Right lobe of liver (tissue), 6 donors: ENCODE measurements at regions not wholly inside any gene's neighbourhood (a gene's known extent, or its start where the extent isn't known, plus 50 kb on each side); places are given as distances from the start of the nearest gene placed in this dataset.

Experiments
- ATAC-seq, 4 donors: fragments of 200-7000 bp; cut with Tn5 transposase; one replicate each; pipeline ENCODE4 v1.9.1; 2020; ENCODE audit warnings: mild to moderate bottlenecking in 4 of 4, moderate library complexity in 4 of 4
- DNase-seq, 3 donors: peaks; one replicate each; pipeline ENCODE4 v3.0.0-alpha.2; 2020
- H3K27ac ChIP-seq, 3 donors: fragments of 200-600 bp; one replicate each; pipeline ENCODE4 v1.8.0; 2022
- H3K27me3 ChIP-seq, 2 donors: fragments of 200-600 bp; one replicate each; pipeline ENCODE4 v1.8.0; 2022
- H3K36me3 ChIP-seq, 4 donors: fragments of 200-600 bp; sonication (generic) in 1 of 4; one replicate each; pipeline versions ENCODE4 v1.5.1 to v1.8.0; 2017 to 2022; ENCODE audit warnings: control low read depth in 1 of 4
- H3K4me1 ChIP-seq, 4 donors: fragments of 200-600 bp; sonication (generic) in 1 of 4; one replicate each; pipeline versions ENCODE4 v1.5.1 to v1.8.0; 2017 to 2022; ENCODE audit warnings: control low read depth in 1 of 4
- H3K4me3 ChIP-seq, 3 donors: fragments of 200-600 bp; one replicate each; pipeline ENCODE4 v1.8.0; 2022
- H3K9me3 ChIP-seq, 4 donors: fragments of 200-600 bp; sonication (generic) in 1 of 4; one replicate each; pipeline versions ENCODE4 v1.5.1 to v1.8.0; 2017 to 2022; ENCODE audit warnings: control low read depth in 1 of 4
- CTCF ChIP-seq, 4 donors: fragments of 200-600 bp in 3 of 4; fragments of 450-650 bp in 1 of 4; IDR thresholded peaks; one replicate each; pipeline versions ENCODE4 v1.5.1 to v1.8.0; 2016 to 2022; ENCODE audit warnings: antibody characterized with exemption in 4 of 4, mild to moderate bottlenecking in 2 of 4
- POLR2A ChIP-seq: fragments of 450-650 bp; IDR thresholded peaks from one replicate; pipeline ENCODE4 v1.6.1; 2017; ENCODE audit warnings: antibody characterized with exemption, mild to moderate bottlenecking
- WGBS: methylation state at CpG from one replicate; pipeline ENCODE4 v1.1.6; 2018; ENCODE audit warnings: low coverage, low lambda C conversion rate; ENCODE audit not compliant: insufficient coverage; ENCODE audit errors: missing lambda C conversion rate; 5-methylcytosine and 5-hydroxymethylcytosine counted together
- intact Hi-C, 2 donors: fragments of 100-400 bp; cut with DNase I; formaldehyde crosslinking; loops; one replicate each; pipeline versions ENCODE4 v1.11.2 to v1.14.1; 2022
- donor health status: DM: no; HTN: yes; CAD: no.
- donor health status: DM: no; HTN: no; CAD: no.
- donor health status: DM: no; HTN: no; CAD: no.
- donor health status: DM: no; HTN: yes; CAD: no.
- donor health status: DM: no; HTN: yes; CAD: no.

- no peaks in the 10 kb centered on the region for H3K36me3 ChIP-seq
- H3K4me3 ChIP-seq = no peak overlapping the region
- H3K4me1 ChIP-seq = no peaks in the 10 kb centered on the region
- H3K27me3 ChIP-seq = no peaks in the 10 kb centered on the region
- H3K9me3 ChIP-seq = no peaks in the 10 kb centered on the region
- DNase-seq = no peak
- no peak overlapping the region for H3K27ac ChIP-seq
- no CpG with 5 or more reads among the region's 1 CpG for WGBS
- intact Hi-C loops = no loop called here
- TF ChIP-seq CTCF (IDR thresholded peaks at IDR 0.05) (no peak), POLR2A (no peak)
- no peak for ATAC-seq
Observed at GRCh38 chr2:56121995-56122394, 61.8 kb upstream of the CCDC85A start.

GRCh38 chr2:56123538-56123937 is 60.3 kb upstream of the CCDC85A start:
- ATAC-seq = no peak
- WGBS = 60% methylated on average over 1 of the region's 1 CpG

GRCh38 chr2:56127010-56127409 is 56.8 kb upstream of the CCDC85A start:
- no peak for TF ChIP-seq POLR2A
- no peak for TF ChIP-seq CTCF (IDR thresholded peaks at IDR 0.05)
- no peak for DNase-seq
- intact Hi-C loops = no loop called here
- ATAC-seq = no peak
- H3K4me1 ChIP-seq = no peaks in the 10 kb centered on the region
- WGBS = 60% methylated on average over 1 of the region's 1 CpG
- no peak overlapping the region for H3K4me3 ChIP-seq
- no peaks in the 10 kb centered on the region for H3K9me3 ChIP-seq
- no peak overlapping the region for H3K27ac ChIP-seq
- H3K27me3 ChIP-seq = no peaks in the 10 kb centered on the region
- H3K36me3 ChIP-seq = no peaks in the 10 kb centered on the region

More at GRCh38 chr2:56123538-56123937, 60.3 kb upstream of the CCDC85A start:
- Histone ChIP-seq H3K36me3 (no peaks in the 10 kb centered on the region), H3K27ac (no peak overlapping the region), H3K9me3 (no peaks in the 10 kb centered on the region), H3K4me3 (no peak overlapping the region), H3K27me3 (no peaks in the 10 kb centered on the region), H3K4me1 (no peaks in the 10 kb centered on the region)
- TF ChIP-seq CTCF (IDR thresholded peaks at IDR 0.05) = no peak
- no peak for TF ChIP-seq POLR2A
- no peak for DNase-seq
- intact Hi-C loops = no loop called here

- H3K9me3 ChIP-seq = no peaks in the 10 kb centered on the region
- no peaks in the 10 kb centered on the region for H3K27me3 ChIP-seq
- TF ChIP-seq POLR2A (no peak), CTCF (IDR thresholded peaks at IDR 0.05) (no peak)
- DNase-seq (no peak), ATAC-seq (no peak)
- intact Hi-C loops = no loop called here
- no peak overlapping the region for H3K4me3 ChIP-seq
- H3K27ac ChIP-seq = no peak overlapping the region
- no peaks in the 10 kb centered on the region for H3K36me3 ChIP-seq
- H3K4me1 ChIP-seq = no peaks in the 10 kb centered on the region
- 42% methylated on average over 6 of the region's 6 CpGs for WGBS
Observed at GRCh38 chr2:56127463-56128152, 56.2 kb upstream of the CCDC85A start.
